PC-9 (cell line): ENCODE measurements at regions not wholly inside any gene's neighbourhood (a gene's known extent, or its start where the extent isn't known, plus 50 kb on each side); places are given as distances from the start of the nearest gene placed in this dataset.

Experiments
- BruUV-seq: library from RNA; stranded (reverse); fragments of 400-500 nt; replicated peaks from 2 replicates; lab custom pipeline; 2021; lab: Mats Ljungman, UMichigan
- CTCF ChIA-PET: fragments of 300-600 bp; sonication (Branson Sonifier 250); formaldehyde crosslinking; loops from one replicate; lab custom pipeline; 2022; ENCODE audit warnings: antibody characterized with exemption; lab: Charles Lee
- POLR2A ChIA-PET: fragments of 300-600 bp; sonication (Branson Sonifier 250); formaldehyde crosslinking; loops from one replicate; lab custom pipeline; 2022; ENCODE audit warnings: antibody characterized with exemption; ENCODE audit not compliant: unreplicated experiment; lab: Charles Lee
- DNase-seq, 2 experiments: peaks; one replicate each; pipeline versions ENCODE4 v3.0.0 to v3.0.0-alpha.2; 2015 to 2022; ENCODE audit warnings: mixed read lengths in 1 of 2
- H2AFZ ChIP-seq: fragments of 200-600 bp; sonication (generic); 2 replicates; pipeline ENCODE4 v1.8.1; 2017; ENCODE audit warnings: antibody characterized with exemption
- H3F3A ChIP-seq: fragments of 200-600 bp; sonication (generic); 2 replicates; pipeline ENCODE4 v1.8.1; 2017; ENCODE audit warnings: antibody characterized with exemption, mild to moderate bottlenecking, low read depth; ENCODE audit not compliant: insufficient read depth
- H3K27ac ChIP-seq: fragments of 200-600 bp; sonication (generic); 2 replicates; pipeline ENCODE4 v1.6.1; 2016; ENCODE audit warnings: mixed run types
- H3K27me3 ChIP-seq: fragments of 200-600 bp; sonication (generic); 2 replicates; pipeline ENCODE4 v1.6.1; 2016; ENCODE audit warnings: low read depth, mixed run types; ENCODE audit not compliant: insufficient read depth
- H3K36me3 ChIP-seq: fragments of 200-600 bp; sonication (generic); 2 replicates; pipeline ENCODE4 v1.6.1; 2016; ENCODE audit warnings: low read depth, mixed run types
- H3K4me1 ChIP-seq: fragments of 200-600 bp; sonication (generic); replicated peaks from 2 replicates; pipeline ENCODE4 v1.6.1; 2016; ENCODE audit warnings: mixed run types; ENCODE audit not compliant: insufficient read depth
- H3K4me2 ChIP-seq: fragments of 200-600 bp; sonication (generic); 2 replicates; pipeline ENCODE4 v1.6.1; 2017; ENCODE audit warnings: mixed run types
- H3K4me3 ChIP-seq: fragments of 200-600 bp; sonication (generic); 2 replicates; pipeline ENCODE4 v1.6.1; 2016; ENCODE audit warnings: mixed run types
- H3K79me2 ChIP-seq: fragments of 200-600 bp; sonication (generic); 2 replicates; pipeline ENCODE4 v1.6.1; 2017; ENCODE audit warnings: low read depth, mixed run types
- H3K9me2 ChIP-seq: fragments of 200-600 bp; sonication (generic); 2 replicates; pipeline ENCODE4 v1.8.1; 2017; ENCODE audit warnings: mild to moderate bottlenecking; ENCODE audit not compliant: insufficient read depth
- H3K9me3 ChIP-seq: fragments of 200-600 bp; sonication (generic); 2 replicates; pipeline ENCODE4 v1.8.1; 2016; ENCODE audit warnings: low read depth; ENCODE audit not compliant: insufficient read depth
- H4K20me1 ChIP-seq: fragments of 200-600 bp; sonication (generic); 2 replicates; pipeline ENCODE4 v1.8.1; 2017; ENCODE audit not compliant: insufficient read depth
- CTCF ChIP-seq: fragments of 200-600 bp; sonication (generic); conservative IDR thresholded peaks from 2 replicates; pipeline ENCODE4 v1.6.1; 2017; ENCODE audit warnings: mixed run types, antibody characterized with exemption, mild to moderate bottlenecking, moderate library complexity
- EZH2 ChIP-seq: fragments of 200-600 bp; sonication (generic); IDR thresholded peaks from 2 replicates; pipeline ENCODE4 v1.8.0; 2017; ENCODE audit warnings: antibody characterized with exemption, low read depth
- intact Hi-C: fragments of 100-400 bp; cut with micrococcal nuclease; formaldehyde crosslinking; loops from one replicate; pipeline ENCODE4 v1.10.0; 2022; ENCODE audit not compliant: unreplicated experiment

GRCh38 chrX:115437841-115438595 lies 123.0 kb upstream of the PLS3 start:
- no peaks in the 10 kb centered on the region for H3K27me3 ChIP-seq
- H3K4me1 ChIP-seq = no peaks in the 10 kb centered on the region
- TF ChIP-seq CTCF = no peak
- no peak for TF ChIP-seq EZH2
- ChIA-PET POLR2A (no interaction called here), CTCF (no interaction called here)
- no peaks in the 10 kb centered on the region for H3K36me3 ChIP-seq
- H3F3A ChIP-seq = no peaks in the 10 kb centered on the region
- H3K9me2 ChIP-seq = no peaks in the 10 kb centered on the region; the same call in 1 of the 2 replicates
- no peak overlapping the region for H2AFZ ChIP-seq
- no peak overlapping the region for H3K4me2 ChIP-seq
- H3K9me3 ChIP-seq = peaks cover under 1% of the 10 kb centered on the region; the same call in 1 of the 2 replicates
- BruUV-seq = no TSS peak
- H3K79me2 ChIP-seq = no peaks in the 10 kb centered on the region
- intact Hi-C loops = no loop called here
- no peak for DNase-seq
- H3K4me3 ChIP-seq = no peak overlapping the region
- no peak overlapping the region for H3K27ac ChIP-seq
- no peaks in the 10 kb centered on the region for H4K20me1 ChIP-seq

GRCh38 chrX:115448146-115448545 lies 112.8 kb upstream of the PLS3 start:
- Histone ChIP-seq H3K9me3 (peaks cover 4% of the 10 kb centered on the region), H3K36me3 (no peaks in the 10 kb centered on the region), H2AFZ (no peak overlapping the region), H3K4me2 (no peak overlapping the region), H3K27me3 (no peaks in the 10 kb centered on the region), H3K27ac (no peak overlapping the region), H3K4me1 (peaks cover 8% of the 10 kb centered on the region), H3K4me3 (no peak overlapping the region), H3K79me2 (no peaks in the 10 kb centered on the region), H4K20me1 (no peaks in the 10 kb centered on the region), H3K9me2 (no peaks in the 10 kb centered on the region), H3F3A (no peaks in the 10 kb centered on the region)
- ChIA-PET CTCF (no interaction called here), POLR2A (interaction anchor here (0.6 kb wide), 1 partner anchor 201 kb away, joined by 7 read pairs; no protein-coding TSS in a partner anchor)
- DNase-seq = no peak
- TF ChIP-seq CTCF (no peak), EZH2 (no peak)
- BruUV-seq = no TSS peak
- intact Hi-C loops = no loop called here

- H3K27ac ChIP-seq = no peak overlapping the region
- BruUV-seq = no TSS peak
These were observed 111.2 kb upstream of the PLS3 start for GRCh38 chrX:115449742-115450141.

More at GRCh38 chrX:115449742-115450141, 111.2 kb upstream of the PLS3 start:
- TF ChIP-seq EZH2 = no peak
- no peak for TF ChIP-seq CTCF
- Histone ChIP-seq H3K4me2 (no peak overlapping the region), H4K20me1 (no peaks in the 10 kb centered on the region), H3K79me2 (no peaks in the 10 kb centered on the region), H3F3A (no peaks in the 10 kb centered on the region), H3K36me3 (no peaks in the 10 kb centered on the region), H3K9me3 (no peaks in the 10 kb centered on the region), H2AFZ (no peak overlapping the region; the same call in 1 of the 2 replicates), H3K4me1 (peaks cover 8% of the 10 kb centered on the region), H3K27me3 (no peaks in the 10 kb centered on the region), H3K9me2 (no peaks in the 10 kb centered on the region), H3K4me3 (no peak overlapping the region)
- CTCF ChIA-PET = no interaction called here
- intact Hi-C loops = no loop called here
- DNase-seq = peak in 1 of 2 experiments; percentile 45
- POLR2A ChIA-PET = no interaction called here
